ENCODE measurements at regions not wholly inside any gene's neighbourhood (a gene's known extent, or its start where the extent isn't known, plus 50 kb on each side); places are given as distances from the start of the nearest gene placed in this dataset.

DNA sequence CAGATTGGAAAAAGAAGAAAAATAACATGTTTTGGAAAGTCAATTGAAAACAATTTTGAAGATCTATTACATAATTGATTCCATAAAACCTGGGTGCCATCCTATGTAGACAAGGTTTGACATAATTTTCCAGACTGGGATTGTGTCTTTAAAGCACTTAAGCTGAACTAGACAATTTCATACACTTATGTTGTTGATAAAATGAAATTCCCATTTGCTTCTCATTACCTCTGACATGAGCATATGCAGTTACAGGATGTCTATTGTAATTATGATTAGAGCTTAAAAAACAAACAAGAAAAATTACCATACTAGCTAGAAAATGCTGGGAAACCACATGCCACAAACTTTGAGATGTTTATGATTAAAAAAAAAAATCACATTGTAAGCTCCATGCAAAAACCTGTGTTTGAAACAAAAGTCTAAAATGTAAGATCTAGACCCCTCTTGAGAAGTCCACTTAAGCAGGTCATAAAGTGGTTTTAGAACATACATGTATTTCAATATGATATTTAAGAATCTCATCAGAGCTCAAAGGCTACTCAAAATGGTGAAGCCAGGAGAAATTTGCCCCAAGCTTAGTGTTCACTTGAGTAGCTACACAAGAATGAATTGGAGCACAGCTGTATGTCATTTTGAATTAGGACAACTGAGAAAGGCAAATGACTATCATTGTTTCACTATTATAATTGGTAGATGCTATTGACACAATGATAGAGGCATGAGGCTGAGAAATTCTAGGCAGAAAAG lies 181.1 kb upstream of the PABPC4L start:
- ATAC-seq (ENCODE audit: low read depth), result no peak
- Mint-ChIP-seq H3K4me1 (no peaks in the 10 kb centered on the region), H3K4me3 (no peak overlapping the region), H3K27ac (no peak overlapping the region), H3K9me3 (peaks cover 2% of the 10 kb centered on the region), H3K36me3 (no peaks in the 10 kb centered on the region), H3K27me3 (no peaks in the 10 kb centered on the region)
- no peak for DNase-seq
- POLR2A ChIA-PET, result no interaction called here

DNA sequence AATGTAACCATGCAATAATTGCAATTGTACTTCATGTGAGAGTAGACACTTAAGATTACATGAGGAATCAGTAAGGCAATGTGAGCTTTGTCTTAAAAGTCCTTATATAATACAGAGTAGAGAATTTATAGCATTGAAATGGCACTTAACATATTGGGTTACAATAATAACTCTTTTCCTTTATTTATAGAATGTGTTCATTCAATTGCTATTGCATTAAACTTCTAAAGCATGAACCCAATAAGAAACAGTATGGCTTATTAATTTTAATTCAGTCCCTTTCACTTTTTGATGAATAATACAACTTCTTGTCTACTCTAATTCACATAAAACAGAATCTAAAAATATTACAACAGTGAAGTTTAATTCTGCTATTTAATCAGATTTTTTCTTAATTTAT lies 174.2 kb upstream of the PABPC4L start:
- Mint-ChIP-seq H3K27me3 (no peaks in the 10 kb centered on the region), H3K9me3 (peaks cover 2% of the 10 kb centered on the region), H3K4me1 (no peaks in the 10 kb centered on the region), H3K36me3 (no peaks in the 10 kb centered on the region), H3K27ac (no peak overlapping the region), H3K4me3 (no peak overlapping the region)
- ATAC-seq (ENCODE audit: low read depth) (no peak), DNase-seq (no peak)
- POLR2A ChIA-PET, result no interaction called here

GRCh38 chr4:134365852-134366251 lies 164.3 kb upstream of the PABPC4L start:
- H3K4me3 Mint-ChIP-seq, result no peak overlapping the region
- no peaks in the 10 kb centered on the region for H3K27me3 Mint-ChIP-seq
- H3K36me3 Mint-ChIP-seq, result no peaks in the 10 kb centered on the region
- POLR2A ChIA-PET, result no interaction called here
- ATAC-seq (ENCODE audit: low read depth) (no peak), DNase-seq (no peak)
- H3K4me1 Mint-ChIP-seq, result no peaks in the 10 kb centered on the region
- peaks cover 3% of the 10 kb centered on the region for H3K9me3 Mint-ChIP-seq
- no peak overlapping the region for H3K27ac Mint-ChIP-seq

DNA sequence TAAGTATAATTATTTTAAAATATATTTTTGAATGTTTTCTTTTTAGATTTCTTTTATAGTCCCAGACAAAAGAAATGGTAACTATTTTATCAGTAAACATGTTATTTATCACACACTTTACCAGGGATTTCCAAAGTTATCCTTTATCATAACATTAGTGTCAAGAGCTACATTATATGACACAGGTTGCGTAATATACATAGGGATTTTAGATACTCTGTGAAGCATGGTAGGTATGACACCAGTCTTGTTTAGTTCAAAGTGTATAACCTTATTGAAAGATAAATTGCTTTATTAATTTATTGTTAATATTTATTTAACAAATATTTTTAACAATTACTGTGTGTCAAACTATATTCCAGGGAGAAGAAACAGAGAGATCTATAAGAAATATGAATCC lies 163.3 kb upstream of the PABPC4L start:
- POLR2A ChIA-PET, result no interaction called here
- no peaks in the 10 kb centered on the region for H3K36me3 Mint-ChIP-seq
- DNase-seq, result no peak

DNA sequence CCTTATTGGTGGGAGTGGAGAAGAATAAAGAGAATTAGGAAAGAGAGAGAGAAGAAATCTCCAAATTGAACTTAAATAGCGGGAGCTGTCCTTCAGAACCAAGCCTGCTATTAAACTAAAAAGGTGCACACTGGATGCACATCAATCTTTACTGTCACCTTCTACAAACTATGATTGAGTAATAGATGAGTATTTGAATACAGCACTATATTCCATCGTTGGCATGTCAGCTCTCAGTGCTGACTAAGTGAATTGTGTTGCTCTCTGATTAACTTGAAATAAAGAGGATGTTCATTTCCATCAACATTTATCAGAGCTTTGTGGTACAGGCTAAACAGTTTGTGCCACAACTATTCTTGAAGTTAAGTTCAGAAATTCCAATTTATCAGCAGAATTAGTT lies 143.7 kb upstream of the PABPC4L start:
- ATAC-seq (ENCODE audit: low read depth), result no peak
- POLR2A ChIA-PET, result no interaction called here
- no peak overlapping the region for H3K4me3 Mint-ChIP-seq

More for the DNA sequence above, 163.3 kb upstream of the PABPC4L start:
- Mint-ChIP-seq H3K27ac (no peak overlapping the region), H3K4me1 (no peaks in the 10 kb centered on the region), H3K9me3 (peaks cover 3% of the 10 kb centered on the region), H3K4me3 (no peak overlapping the region), H3K27me3 (no peaks in the 10 kb centered on the region)
- no peak for ATAC-seq (ENCODE audit: low read depth)

GRCh38 chr4:134343656-134344055 lies 142.1 kb upstream of the PABPC4L start:
- ATAC-seq (ENCODE audit: low read depth) (no peak), DNase-seq (no peak)
- no peaks in the 10 kb centered on the region for H3K36me3 Mint-ChIP-seq
- H3K27me3 Mint-ChIP-seq, result no peaks in the 10 kb centered on the region
- no peaks in the 10 kb centered on the region for H3K4me1 Mint-ChIP-seq
- no peak overlapping the region for H3K27ac Mint-ChIP-seq
- no peak overlapping the region for H3K4me3 Mint-ChIP-seq
- no peaks in the 10 kb centered on the region for H3K9me3 Mint-ChIP-seq
- POLR2A ChIA-PET, result no interaction called here

More for the DNA sequence above, 143.7 kb upstream of the PABPC4L start:
- no peaks in the 10 kb centered on the region for H3K4me1 Mint-ChIP-seq
- H3K27me3 Mint-ChIP-seq, result no peaks in the 10 kb centered on the region
- DNase-seq, result no peak
- no peaks in the 10 kb centered on the region for H3K36me3 Mint-ChIP-seq
- H3K9me3 Mint-ChIP-seq, result no peaks in the 10 kb centered on the region
- no peak overlapping the region for H3K27ac Mint-ChIP-seq

- Mint-ChIP-seq H3K27ac (no peak overlapping the region), H3K4me1 (no peaks in the 10 kb centered on the region), H3K27me3 (no peaks in the 10 kb centered on the region), H3K9me3 (no peaks in the 10 kb centered on the region), H3K4me3 (no peak overlapping the region), H3K36me3 (no peaks in the 10 kb centered on the region)
- ATAC-seq (ENCODE audit: low read depth), result no peak
- DNase-seq, result no peak
- POLR2A ChIA-PET, result no interaction called here
Measured at GRCh38 chr4:134343081-134343480, 141.5 kb upstream of the PABPC4L start.

DNA sequence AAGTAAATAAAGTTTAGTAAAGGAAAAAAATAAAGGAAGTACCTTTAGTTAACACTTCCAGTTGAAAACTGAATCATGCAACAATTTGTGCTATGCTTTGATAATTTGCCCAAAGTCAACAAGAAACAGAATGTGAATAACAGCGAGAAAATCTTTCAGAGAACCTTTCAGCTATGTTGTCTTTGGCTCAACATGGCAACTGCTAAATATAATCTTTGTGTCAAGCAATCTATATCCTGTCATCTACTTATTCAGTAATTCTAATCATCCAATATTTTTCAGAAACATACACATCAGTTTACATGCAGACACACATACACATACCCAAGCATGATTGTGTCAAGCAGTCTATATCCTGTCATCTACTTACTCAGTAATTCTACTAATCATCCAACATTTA lies 136.0 kb upstream of the PABPC4L start:
- Mint-ChIP-seq H3K9me3 (peaks cover 2% of the 10 kb centered on the region), H3K27me3 (no peaks in the 10 kb centered on the region), H3K4me1 (no peaks in the 10 kb centered on the region), H3K27ac (no peak overlapping the region), H3K36me3 (no peaks in the 10 kb centered on the region), H3K4me3 (no peak overlapping the region)
- POLR2A ChIA-PET, result no interaction called here
- DNase-seq, result no peak
- no peak for ATAC-seq (ENCODE audit: low read depth)

- Mint-ChIP-seq H3K36me3 (no peaks in the 10 kb centered on the region), H3K27me3 (no peaks in the 10 kb centered on the region), H3K9me3 (no peaks in the 10 kb centered on the region), H3K4me3 (no peak overlapping the region), H3K27ac (no peak overlapping the region), H3K4me1 (no peaks in the 10 kb centered on the region)
- POLR2A ChIA-PET, result no interaction called here
- DNase-seq (no peak), ATAC-seq (ENCODE audit: low read depth) (no peak)
Measured at GRCh38 chr4:134328741-134329140, 127.2 kb upstream of the PABPC4L start.

- Mint-ChIP-seq H3K9me3 (no peaks in the 10 kb centered on the region), H3K36me3 (no peaks in the 10 kb centered on the region), H3K4me1 (no peaks in the 10 kb centered on the region), H3K4me3 (no peak overlapping the region), H3K27ac (no peak overlapping the region), H3K27me3 (no peaks in the 10 kb centered on the region)
- no peak for DNase-seq
- POLR2A ChIA-PET, result no interaction called here
- ATAC-seq (ENCODE audit: low read depth), result no peak
Measured at GRCh38 chr4:134327274-134328122, 125.9 kb upstream of the PABPC4L start.

DNA sequence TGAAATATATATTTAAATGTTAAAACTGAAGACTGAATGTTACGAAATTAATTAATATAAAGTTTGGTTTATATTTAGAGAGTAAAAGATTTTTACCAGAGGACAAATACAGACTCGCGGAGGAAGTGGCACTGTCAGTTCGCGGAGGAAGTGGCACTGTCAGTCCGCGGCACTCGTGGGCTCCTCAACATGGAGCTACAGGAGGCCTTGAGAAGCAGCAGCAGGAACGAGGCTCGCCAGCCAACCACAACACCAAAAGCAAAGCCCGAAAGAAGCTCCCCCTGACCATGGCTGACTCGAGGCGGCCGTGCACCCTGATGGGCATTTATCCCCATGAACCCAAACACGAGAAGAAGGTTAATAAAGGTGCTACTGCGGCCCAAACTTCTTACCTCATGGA lies 125.3 kb upstream of the PABPC4L start:
- Mint-ChIP-seq H3K4me3 (no peak overlapping the region), H3K9me3 (no peaks in the 10 kb centered on the region), H3K27ac (no peak overlapping the region), H3K36me3 (no peaks in the 10 kb centered on the region), H3K27me3 (no peaks in the 10 kb centered on the region), H3K4me1 (no peaks in the 10 kb centered on the region)
- DNase-seq (no peak), ATAC-seq (ENCODE audit: low read depth) (no peak)
- POLR2A ChIA-PET, result no interaction called here

DNA sequence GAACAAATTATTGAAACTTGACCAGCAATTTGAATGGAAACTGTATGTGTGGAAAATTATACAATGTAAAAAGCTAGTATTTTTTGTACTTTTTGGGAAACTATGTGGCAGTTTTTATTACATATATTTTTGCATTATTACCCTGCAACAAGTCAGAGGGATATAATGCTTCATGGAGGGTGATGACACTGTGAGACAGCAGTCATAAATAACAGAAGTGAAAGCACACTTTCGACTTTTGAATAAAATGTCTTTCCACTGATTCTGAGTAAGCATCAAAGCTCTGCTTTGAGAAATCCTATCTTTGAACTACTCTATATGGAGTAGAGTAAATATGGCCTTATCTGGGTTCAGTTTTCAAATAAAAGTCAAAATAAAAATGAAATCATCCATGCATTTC lies 122.6 kb upstream of the PABPC4L start:
- no peaks in the 10 kb centered on the region for H3K36me3 Mint-ChIP-seq
- H3K27me3 Mint-ChIP-seq, result no peaks in the 10 kb centered on the region
- POLR2A ChIA-PET, result no interaction called here
- H3K27ac Mint-ChIP-seq, result no peak overlapping the region
- no peak for ATAC-seq (ENCODE audit: low read depth)
- no peak overlapping the region for H3K4me3 Mint-ChIP-seq
- H3K9me3 Mint-ChIP-seq, result peaks cover 4% of the 10 kb centered on the region
- no peak for DNase-seq
- H3K4me1 Mint-ChIP-seq, result no peaks in the 10 kb centered on the region

DNA sequence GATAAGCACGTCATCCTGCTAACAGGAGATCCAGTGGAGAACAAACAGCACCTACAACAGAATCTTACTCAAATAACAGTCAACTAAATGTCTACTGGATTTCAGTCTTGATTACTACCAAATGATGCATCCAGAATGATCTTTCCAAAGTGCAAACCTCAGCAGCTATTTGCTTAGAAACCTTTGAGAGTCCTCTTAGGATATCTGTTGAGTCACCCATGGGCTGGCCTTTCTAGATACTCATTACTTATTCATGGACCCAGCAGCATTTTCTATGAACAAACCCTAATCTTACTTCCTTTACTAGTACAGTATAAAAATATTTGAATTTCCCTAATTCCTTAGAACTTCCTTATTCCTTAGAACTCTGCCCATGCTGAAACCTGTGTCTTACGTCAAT lies 118.5 kb upstream of the PABPC4L start:
- Mint-ChIP-seq H3K4me3 (no peak overlapping the region), H3K4me1 (no peaks in the 10 kb centered on the region), H3K36me3 (no peaks in the 10 kb centered on the region), H3K9me3 (peaks cover 4% of the 10 kb centered on the region), H3K27ac (no peak overlapping the region), H3K27me3 (no peaks in the 10 kb centered on the region)
- DNase-seq, result no peak
- POLR2A ChIA-PET, result no interaction called here
- no peak for ATAC-seq (ENCODE audit: low read depth)

DNA sequence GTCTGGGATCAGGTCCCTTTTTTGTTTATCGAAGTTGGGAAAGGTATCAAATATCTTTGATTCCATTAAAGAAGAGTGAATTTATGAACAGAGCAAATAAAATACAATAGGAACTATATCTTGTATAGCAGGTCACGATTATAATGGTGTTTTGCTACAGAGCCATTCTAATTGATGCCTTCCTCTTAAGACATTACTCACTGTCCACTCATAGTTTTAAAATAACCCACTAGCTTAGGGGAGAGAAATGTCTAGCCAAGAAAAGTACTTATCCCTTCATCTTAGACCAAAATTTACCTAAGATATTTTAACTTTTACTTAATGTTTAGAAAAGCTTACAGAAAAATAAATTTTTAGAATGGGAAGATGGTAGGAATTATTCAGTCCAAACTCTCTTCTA lies 112.0 kb upstream of the PABPC4L start:
- Mint-ChIP-seq H3K27ac (no peak overlapping the region), H3K36me3 (no peaks in the 10 kb centered on the region), H3K9me3 (no peaks in the 10 kb centered on the region), H3K4me3 (no peak overlapping the region), H3K27me3 (no peaks in the 10 kb centered on the region), H3K4me1 (no peaks in the 10 kb centered on the region)
- POLR2A ChIA-PET, result no interaction called here
- no peak for DNase-seq
- ATAC-seq (ENCODE audit: low read depth), result no peak

All from activated naive CD8-positive, alpha-beta T cell treated with anti-CD3 and anti-CD28 coated beads, Interleukin-2, amount 10 ng/mL, durations not matched to agents 7 days and 5 days (primary cell).